ENCODE measurements at regions not wholly inside any gene's neighbourhood (a gene's known extent, or its start where the extent isn't known, plus 50 kb on each side); places are given as distances from the start of the nearest gene placed in this dataset.

DNA sequence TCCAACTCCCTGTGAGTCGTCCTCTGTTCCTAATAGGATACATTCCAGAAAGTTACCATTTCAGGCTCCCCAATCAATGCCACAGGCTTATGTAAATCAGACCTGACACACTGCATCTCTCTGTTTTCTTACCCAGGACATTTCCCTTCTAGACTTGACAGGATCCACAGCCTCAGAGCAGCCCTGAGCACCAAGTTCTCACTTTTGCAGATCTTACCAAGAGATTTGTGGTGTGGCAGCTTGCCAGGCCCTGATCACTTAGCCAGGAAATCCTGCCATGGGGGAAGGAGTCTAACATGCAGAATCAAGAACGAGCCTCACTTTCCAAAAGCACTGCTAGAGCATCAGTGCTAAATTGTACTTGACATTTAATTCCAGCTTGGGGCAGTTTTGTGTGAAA, 202.9 kb downstream of the TBX15 start:
- Histone ChIP-seq H3K4me3 (no peak overlapping the region), H3K36me3 (no peaks in the 10 kb centered on the region), H3K27me3 (no peaks in the 10 kb centered on the region), H3K27ac (no peak overlapping the region), H3K4me1 (no peaks in the 10 kb centered on the region), H3K9me3 (no peaks in the 10 kb centered on the region)
- TF ChIP-seq, protein P1, sequence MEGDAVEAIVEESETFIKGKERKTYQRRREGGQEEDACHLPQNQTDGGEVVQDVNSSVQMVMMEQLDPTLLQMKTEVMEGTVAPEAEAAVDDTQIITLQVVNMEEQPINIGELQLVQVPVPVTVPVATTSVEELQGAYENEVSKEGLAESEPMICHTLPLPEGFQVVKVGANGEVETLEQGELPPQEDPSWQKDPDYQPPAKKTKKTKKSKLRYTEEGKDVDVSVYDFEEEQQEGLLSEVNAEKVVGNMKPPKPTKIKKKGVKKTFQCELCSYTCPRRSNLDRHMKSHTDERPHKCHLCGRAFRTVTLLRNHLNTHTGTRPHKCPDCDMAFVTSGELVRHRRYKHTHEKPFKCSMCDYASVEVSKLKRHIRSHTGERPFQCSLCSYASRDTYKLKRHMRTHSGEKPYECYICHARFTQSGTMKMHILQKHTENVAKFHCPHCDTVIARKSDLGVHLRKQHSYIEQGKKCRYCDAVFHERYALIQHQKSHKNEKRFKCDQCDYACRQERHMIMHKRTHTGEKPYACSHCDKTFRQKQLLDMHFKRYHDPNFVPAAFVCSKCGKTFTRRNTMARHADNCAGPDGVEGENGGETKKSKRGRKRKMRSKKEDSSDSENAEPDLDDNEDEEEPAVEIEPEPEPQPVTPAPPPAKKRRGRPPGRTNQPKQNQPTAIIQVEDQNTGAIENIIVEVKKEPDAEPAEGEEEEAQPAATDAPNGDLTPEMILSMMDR (IDR thresholded peaks at IDR 0.05) = no peak
- TF ChIP-seq POLR2AphosphoS5 (IDR thresholded peaks at IDR 0.05) (no peak), EP300 (IDR thresholded peaks at IDR 0.05) (no peak), POLR2A (IDR thresholded peaks at IDR 0.05) (no peak)
- 39 to 57% methylated on average over 2 of the region's 2 CpGs for WGBS, 2 donors
- DNase-seq = no peak
- intact Hi-C loops (cut with DNase I) = no loop called here

DNA sequence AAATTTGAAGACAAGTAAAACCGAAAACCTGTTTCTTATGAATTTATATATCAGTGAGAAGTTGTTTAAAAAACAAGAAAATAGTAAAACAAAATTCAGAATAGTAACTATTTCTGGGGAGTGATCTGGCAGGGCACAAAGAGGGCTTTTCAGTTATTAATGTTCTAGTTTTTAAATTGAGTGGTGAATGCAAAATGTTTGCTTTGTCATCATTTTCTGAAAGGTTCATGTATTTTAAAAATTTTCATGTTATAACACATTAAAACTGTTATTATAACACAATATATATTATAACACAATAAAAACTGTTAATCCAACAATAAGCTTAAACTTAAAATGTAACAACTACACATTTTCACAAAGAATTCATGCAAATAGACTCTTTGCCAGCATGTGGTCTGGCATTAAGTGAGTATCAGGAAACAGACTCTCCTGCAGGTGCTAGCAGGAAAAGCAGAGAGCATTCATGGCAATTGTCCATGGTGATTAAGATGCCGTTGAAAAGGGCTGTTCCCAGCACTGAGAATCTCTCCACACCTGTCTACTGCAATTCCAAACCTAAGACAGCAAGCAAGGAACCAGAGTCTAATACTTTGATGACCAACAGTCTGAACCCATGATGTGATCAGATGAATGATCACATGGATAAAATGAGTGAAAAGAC, 204.9 kb downstream of the TBX15 start:
- H3K4me1 ChIP-seq = no peaks in the 10 kb centered on the region
- intact Hi-C loops (cut with DNase I) = no loop called here
- 50 to 65% methylated on average over 2 of the region's 2 CpGs for WGBS, 2 donors

DNA sequence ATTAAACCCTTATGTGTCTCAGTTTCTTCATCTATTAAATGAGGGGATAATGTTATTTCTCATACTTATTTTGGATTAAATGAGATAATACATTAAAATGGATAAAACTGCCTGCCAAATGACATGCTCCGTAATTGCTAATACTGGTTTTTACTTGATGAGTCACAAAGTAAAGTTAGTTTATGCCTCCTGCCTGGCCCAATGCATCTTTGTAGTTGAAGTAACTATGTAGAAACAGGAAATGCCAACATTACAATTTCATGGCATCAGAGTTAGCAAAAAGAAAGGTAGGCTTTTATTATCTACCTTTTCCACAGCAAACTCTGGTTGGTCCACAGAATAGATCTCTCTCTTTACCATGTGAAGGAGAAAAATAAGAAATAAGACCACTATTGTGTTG, 214.5 kb downstream of the TBX15 start:
- WGBS, 2 donors = 68 to 81% methylated on average over 1 of the region's 1 CpG
- intact Hi-C loops (cut with DNase I) = no loop called here
- no peak for TF ChIP-seq POLR2AphosphoS5 (IDR thresholded peaks at IDR 0.05)
- TF ChIP-seq POLR2A (IDR thresholded peaks at IDR 0.05) = no peak
- TF ChIP-seq, protein P1 (IDR thresholded peaks at IDR 0.05) = no peak
- no peak for TF ChIP-seq EP300 (IDR thresholded peaks at IDR 0.05)

More for the DNA sequence above, 204.9 kb downstream of the TBX15 start:
- TF ChIP-seq, protein P1 (IDR thresholded peaks at IDR 0.05) = no peak
- TF ChIP-seq EP300 (IDR thresholded peaks at IDR 0.05) = no peak
- no peak for TF ChIP-seq POLR2A (IDR thresholded peaks at IDR 0.05)
- TF ChIP-seq POLR2AphosphoS5 (IDR thresholded peaks at IDR 0.05) = no peak
- no peak for DNase-seq
- H3K9me3 ChIP-seq = no peaks in the 10 kb centered on the region
- H3K36me3 ChIP-seq = no peaks in the 10 kb centered on the region
- H3K27ac ChIP-seq = no peak overlapping the region
- no peak overlapping the region for H3K4me3 ChIP-seq
- no peaks in the 10 kb centered on the region for H3K27me3 ChIP-seq

DNA sequence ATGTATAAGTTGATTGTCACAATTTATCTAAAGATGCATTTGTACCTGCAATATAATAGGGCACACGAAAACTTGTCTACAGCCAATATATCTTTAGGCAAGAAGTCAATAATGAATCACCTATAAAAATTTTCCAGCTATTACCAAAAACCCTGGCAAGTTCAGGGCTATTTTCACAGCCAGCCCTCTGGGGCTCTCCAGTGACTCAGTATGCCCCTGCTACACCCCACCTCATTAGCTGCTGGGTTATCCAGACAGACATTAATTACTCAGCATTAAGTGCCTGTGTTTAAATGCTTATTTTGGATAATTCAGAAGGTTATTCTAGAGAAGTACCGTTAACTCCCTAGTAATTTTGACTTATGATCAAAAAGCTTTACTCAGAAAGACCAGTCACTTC, 220.2 kb downstream of the TBX15 start:
- intact Hi-C loops (cut with DNase I) = no loop called here
- no peak overlapping the region for H3K4me3 ChIP-seq
- no peak for DNase-seq
- H3K27ac ChIP-seq = no peak overlapping the region
- WGBS, 2 donors = 58 to 75% methylated on average over 2 of the region's 2 CpGs
- TF ChIP-seq EP300 (IDR thresholded peaks at IDR 0.05) = no peak
- peaks cover 0 to 8% (median under 1%) of the 10 kb centered on the region in 4 donors for H3K9me3 ChIP-seq
- no peaks in the 10 kb centered on the region for H3K27me3 ChIP-seq
- no peaks in the 10 kb centered on the region for H3K4me1 ChIP-seq
- H3K36me3 ChIP-seq = no peaks in the 10 kb centered on the region

More for the DNA sequence above, 214.5 kb downstream of the TBX15 start:
- H3K27me3 ChIP-seq = no peaks in the 10 kb centered on the region
- DNase-seq = no peak
- H3K36me3 ChIP-seq = no peaks in the 10 kb centered on the region
- H3K9me3 ChIP-seq = peaks cover 0 to 3% (median 0%) of the 10 kb centered on the region in 4 donors
- H3K4me3 ChIP-seq = no peak overlapping the region
- no peak overlapping the region for H3K27ac ChIP-seq
- no peaks in the 10 kb centered on the region for H3K4me1 ChIP-seq

DNA sequence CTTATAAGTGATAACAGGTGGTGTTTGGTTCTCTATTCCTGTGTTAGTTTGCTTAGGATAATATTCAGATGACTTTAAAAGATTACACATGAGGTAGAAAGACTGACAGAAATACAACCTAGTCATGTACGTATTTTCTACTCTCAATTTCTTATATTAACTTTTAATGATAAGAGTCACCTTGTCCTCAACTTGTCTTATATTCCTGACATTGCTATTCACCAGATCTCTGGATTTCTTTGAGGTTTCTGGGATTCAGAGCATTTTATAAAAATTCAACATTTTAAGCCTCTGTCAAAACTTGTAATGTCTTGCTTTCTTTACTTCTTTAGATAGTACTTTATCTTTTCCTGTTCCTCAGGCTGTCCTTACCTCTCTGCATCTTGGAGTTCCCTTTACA, 234.2 kb downstream of the TBX15 start:
- intact Hi-C loops (cut with DNase I) = no loop called here
- 39 to 61% methylated on average over 1 of the region's 1 CpG for WGBS, 2 donors
- H3K4me1 ChIP-seq = no peaks in the 10 kb centered on the region
- no peaks in the 10 kb centered on the region for H3K9me3 ChIP-seq
- H3K27me3 ChIP-seq = no peaks in the 10 kb centered on the region
- DNase-seq = no peak
- H3K27ac ChIP-seq = no peak overlapping the region
- no peak overlapping the region for H3K4me3 ChIP-seq
- TF ChIP-seq, protein P1 (IDR thresholded peaks at IDR 0.05) = no peak
- TF ChIP-seq POLR2A (IDR thresholded peaks at IDR 0.05) (no peak), EP300 (IDR thresholded peaks at IDR 0.05) (no peak)
- H3K36me3 ChIP-seq = no peaks in the 10 kb centered on the region

Measured in sigmoid colon (tissue), 6 donors.